Astrocyte of the spinal cord (primary cell): ENCODE measurements at regions not wholly inside any gene's neighbourhood (a gene's known extent, or its start where the extent isn't known, plus 50 kb on each side); places are given as distances from the start of the nearest gene placed in this dataset.
"Not testable (repeated sequence)": the region's sequence is repeated elsewhere in the genome, so short reads cannot be mapped to it uniquely, and the experiment has no call there.

ENCODE experiments used
- DNase-seq: peaks from one replicate; pipeline ENCODE4 v3.0.0; 2011; ENCODE audit warnings: low read depth, low spot score
- H3K4me3 ChIP-seq: 2 replicates; pipeline ENCODE4 v1.5.1; 2011; ENCODE audit warnings: low read depth, mild to moderate bottlenecking, low read length, moderate library complexity
- CTCF ChIP-seq: IDR thresholded peaks from 2 replicates; pipeline ENCODE4 v1.5.1; 2012; ENCODE audit warnings: low read depth, mild to moderate bottlenecking, low read length, inconsistent platforms
- in situ Hi-C: cut with HindIII; loops from 2 replicates; pipeline ENCODE4 v1.10.0; 2017; ENCODE audit warnings: low sequenced_read_pairs

DNA sequence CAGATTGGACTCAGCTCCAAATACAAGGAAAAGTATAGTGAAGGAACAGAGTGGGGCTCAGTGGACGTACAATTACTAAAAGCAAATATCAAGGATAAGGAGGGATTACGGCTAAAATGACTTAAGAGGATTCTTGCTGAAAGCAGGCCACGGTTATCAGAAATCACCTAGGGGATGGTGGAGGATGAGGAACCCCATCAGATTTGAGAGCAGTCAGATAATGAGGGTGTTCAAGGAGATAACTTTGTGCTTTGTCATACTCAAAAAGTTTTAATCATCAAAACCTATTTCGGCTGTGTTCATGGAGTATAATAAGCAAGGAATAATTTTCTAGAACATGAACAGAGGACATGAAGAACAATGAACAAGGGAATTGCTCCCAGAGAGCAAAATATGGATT, 275.8 kb downstream of the SEMA3D start:
- no peak overlapping the region for H3K4me3 ChIP-seq
- no peak for TF ChIP-seq CTCF
- DNase-seq = no peak
- in situ Hi-C loops = no loop called here

GRCh38 chr7:84910322-84910721, 276.5 kb downstream of the SEMA3D start:
- in situ Hi-C loops, DNase-seq: not testable (repeated sequence)

DNA sequence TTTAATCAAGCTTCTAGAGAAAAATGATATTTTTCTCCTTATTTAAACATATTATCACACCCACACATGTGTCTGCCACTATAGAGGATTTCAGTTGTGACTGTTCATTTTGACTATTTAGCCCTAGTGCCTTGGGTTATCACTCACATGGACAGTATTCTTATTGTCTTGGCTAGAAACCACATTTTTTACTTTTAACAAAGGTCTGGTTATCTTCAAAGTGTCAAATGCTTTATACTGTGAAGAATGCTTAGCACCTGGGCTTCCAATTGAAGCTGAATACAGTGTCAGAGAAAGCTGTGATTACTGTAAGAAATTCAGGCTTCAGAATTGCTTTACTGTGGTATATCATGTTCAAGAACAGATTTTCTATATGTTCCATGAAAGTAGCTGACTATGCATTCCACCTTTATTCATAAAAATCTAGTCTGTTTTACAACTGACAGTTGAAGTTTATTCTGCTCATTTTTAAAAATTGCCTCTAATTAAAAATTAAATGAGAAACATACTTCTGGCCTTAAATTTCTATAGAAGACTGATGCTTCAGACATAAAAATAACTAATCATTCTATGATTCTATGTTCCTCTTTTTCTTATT, 278.6 kb downstream of the SEMA3D start:
- DNase-seq = no peak
- TF ChIP-seq CTCF = no peak
- in situ Hi-C loops = no loop called here
- H3K4me3 ChIP-seq = no peak overlapping the region

More at GRCh38 chr7:84910322-84910721, 276.5 kb downstream of the SEMA3D start:
- not testable (repeated sequence) for H3K4me3 ChIP-seq

- no peak for DNase-seq
Measured at GRCh38 chr7:84906889-84907288, 280.0 kb downstream of the SEMA3D start.

DNA sequence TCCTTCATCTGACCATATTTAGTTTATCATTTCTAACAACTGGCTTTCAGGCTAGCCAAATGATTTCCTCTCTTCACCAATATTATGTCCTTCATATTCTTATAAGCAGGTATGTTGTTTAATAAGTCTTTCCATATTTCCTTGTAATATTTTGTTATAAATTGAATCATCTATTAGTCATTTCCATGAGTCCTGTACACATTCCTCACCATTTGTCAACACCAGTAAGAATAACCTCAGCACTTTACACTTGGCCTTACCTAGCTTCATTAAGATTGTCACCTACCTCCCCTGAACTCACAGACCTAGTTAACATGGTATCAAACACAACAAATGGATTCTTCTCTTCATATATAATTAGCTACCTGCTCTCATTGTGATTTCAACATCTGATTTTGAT, 282.3 kb downstream of the SEMA3D start:
- in situ Hi-C loops = no loop called here
- DNase-seq = no peak
- H3K4me3 ChIP-seq = no peak overlapping the region
- TF ChIP-seq CTCF = no peak

More at GRCh38 chr7:84906889-84907288, 280.0 kb downstream of the SEMA3D start:
- no peak overlapping the region for H3K4me3 ChIP-seq
- TF ChIP-seq CTCF = no peak
- in situ Hi-C loops = no loop called here

- in situ Hi-C loops = no loop called here
- TF ChIP-seq CTCF = no peak
- DNase-seq = no peak
- H3K4me3 ChIP-seq = no peak overlapping the region
Measured at GRCh38 chr7:84901366-84901765, 285.5 kb downstream of the SEMA3D start.

- in situ Hi-C loops = no loop called here
- no peak for TF ChIP-seq CTCF
- H3K4me3 ChIP-seq = no peak overlapping the region
Measured at GRCh38 chr7:84900215-84900614, 286.6 kb downstream of the SEMA3D start.

More at GRCh38 chr7:84900215-84900614, 286.6 kb downstream of the SEMA3D start:
- DNase-seq = no peak
